ENCODE measurements at regions not wholly inside any gene's neighbourhood (a gene's known extent, or its start where the extent isn't known, plus 50 kb on each side); places are given as distances from the start of the nearest gene placed in this dataset.

DNA sequence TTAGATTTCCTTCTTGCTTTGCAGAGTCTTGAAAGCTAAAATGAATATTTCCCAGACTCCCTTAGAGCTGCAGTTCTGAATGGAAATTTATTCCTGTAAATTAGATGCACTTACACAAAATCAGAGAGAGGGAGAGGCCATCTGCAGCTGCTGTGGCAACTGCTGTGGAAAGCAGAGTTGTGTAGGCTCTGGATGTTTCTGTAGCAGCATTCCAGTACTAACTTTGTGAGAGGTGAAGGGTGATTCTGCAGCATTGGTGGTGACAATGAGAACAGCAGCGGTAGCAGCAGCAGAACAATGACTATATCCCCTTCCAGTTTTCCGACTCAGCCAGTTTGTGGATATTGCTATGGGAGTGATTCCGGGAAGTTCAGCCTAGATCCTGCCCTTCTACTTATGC lies 433.0 kb upstream of the REG3G start:
- no peaks in the 10 kb centered on the region for H3K4me1 Mint-ChIP-seq (ENCODE audit: low read depth)

DNA sequence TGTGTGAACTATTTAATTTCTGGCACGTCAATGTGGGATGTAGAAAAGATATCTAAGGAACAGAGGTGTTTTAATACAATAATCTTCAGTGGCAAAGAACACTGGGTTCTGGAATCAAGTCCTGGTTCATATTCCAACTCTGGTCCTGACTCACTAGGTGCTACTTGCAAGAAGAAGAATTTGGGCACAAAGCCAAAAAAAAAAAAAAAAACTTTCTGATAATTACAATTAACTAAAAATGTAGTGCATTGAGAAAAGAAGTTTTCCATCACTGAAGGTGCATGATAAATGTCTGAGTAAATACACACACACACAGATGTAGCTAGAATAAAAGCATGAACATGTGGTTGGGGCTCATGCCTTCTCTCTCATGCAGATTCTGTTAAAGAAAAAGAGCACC lies 424.4 kb upstream of the REG3G start:
- no peak for DNase-seq
- Mint-ChIP-seq H3K4me3 (no peak overlapping the region), H3K27ac (no peak overlapping the region)

More for the DNA sequence above, 433.0 kb upstream of the REG3G start:
- Mint-ChIP-seq H3K9me3 (peaks cover 5 to 11% of the 10 kb centered on the region in 2 donors), H3K27me3 (ENCODE audit: low read depth) (no peaks in the 10 kb centered on the region), H3K4me3 (no peak overlapping the region), H3K27ac (no peak overlapping the region), H3K36me3 (ENCODE audit: insufficient read depth in 2 of 2) (peaks cover 0 to 1% of the 10 kb centered on the region in 2 donors)
- DNase-seq (no peak), ATAC-seq (replicated peaks in 1 of 2) (no peak)

DNA sequence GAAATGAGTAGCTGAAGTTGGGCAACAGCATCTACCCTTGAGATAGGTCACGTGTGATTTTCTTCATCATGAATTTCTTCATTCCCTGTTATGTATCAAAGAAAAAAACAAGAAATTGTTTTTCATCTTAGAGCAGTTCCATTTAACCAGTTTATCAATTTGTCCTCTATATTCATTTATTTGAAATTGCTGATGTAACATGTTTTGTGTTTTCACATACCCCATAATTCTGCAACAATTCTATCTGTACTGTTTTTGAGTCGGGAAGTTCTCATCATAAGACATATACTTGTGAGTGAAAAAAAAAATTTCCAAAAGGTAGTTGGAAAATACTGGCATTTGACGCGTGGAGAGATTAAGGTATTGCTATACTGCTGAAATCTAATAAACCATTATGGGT lies 422.6 kb upstream of the REG3G start:
- H3K36me3 Mint-ChIP-seq (ENCODE audit: insufficient read depth in 2 of 2), result no peaks in the 10 kb centered on the region
- H3K4me1 Mint-ChIP-seq (ENCODE audit: low read depth), result no peaks in the 10 kb centered on the region
- no peaks in the 10 kb centered on the region for H3K27me3 Mint-ChIP-seq (ENCODE audit: low read depth)
- no peak overlapping the region for H3K4me3 Mint-ChIP-seq
- peaks cover 0 to 3% of the 10 kb centered on the region in 2 donors for H3K9me3 Mint-ChIP-seq
- ATAC-seq (replicated peaks in 1 of 2) (no peak), DNase-seq (no peak)
- H3K27ac Mint-ChIP-seq, result no peak overlapping the region

More for the DNA sequence above, 424.4 kb upstream of the REG3G start:
- H3K27me3 Mint-ChIP-seq (ENCODE audit: low read depth), result no peaks in the 10 kb centered on the region
- no peaks in the 10 kb centered on the region for H3K4me1 Mint-ChIP-seq (ENCODE audit: low read depth)
- H3K36me3 Mint-ChIP-seq (ENCODE audit: insufficient read depth in 2 of 2), result no peaks in the 10 kb centered on the region
- peaks cover 2 to 8% of the 10 kb centered on the region in 2 donors for H3K9me3 Mint-ChIP-seq
- ATAC-seq (replicated peaks in 1 of 2), result no peak

DNA sequence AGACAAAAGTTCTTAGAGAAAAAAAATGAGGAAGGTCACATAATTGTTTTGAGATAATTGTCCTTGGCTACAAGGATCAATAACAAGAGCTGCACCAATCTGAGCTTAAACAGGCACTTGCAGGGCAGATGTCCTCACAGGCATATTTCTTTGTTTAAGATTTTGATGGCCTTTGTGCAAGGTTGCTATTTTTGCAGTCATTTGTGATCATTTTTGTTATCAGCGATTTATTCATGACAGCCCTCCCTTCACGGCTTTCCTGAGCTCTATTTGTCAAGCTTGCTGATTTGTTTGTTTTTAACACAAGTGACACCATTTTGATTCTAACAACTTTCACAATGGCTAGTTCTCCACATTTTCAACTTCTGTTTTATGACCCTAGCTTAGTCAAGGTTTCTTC lies 418.6 kb upstream of the REG3G start:
- no peak overlapping the region for H3K4me3 Mint-ChIP-seq
- DNase-seq (no peak), ATAC-seq (replicated peaks in 1 of 2) (no peak)
- H3K27me3 Mint-ChIP-seq (ENCODE audit: low read depth), result no peaks in the 10 kb centered on the region
- H3K36me3 Mint-ChIP-seq (ENCODE audit: insufficient read depth in 2 of 2), result peaks cover 0 to 1% of the 10 kb centered on the region in 2 donors
- H3K4me1 Mint-ChIP-seq (ENCODE audit: low read depth), result no peaks in the 10 kb centered on the region
- H3K27ac Mint-ChIP-seq, result no peak overlapping the region
- H3K9me3 Mint-ChIP-seq, result peaks cover 5 to 6% of the 10 kb centered on the region in 2 donors

DNA sequence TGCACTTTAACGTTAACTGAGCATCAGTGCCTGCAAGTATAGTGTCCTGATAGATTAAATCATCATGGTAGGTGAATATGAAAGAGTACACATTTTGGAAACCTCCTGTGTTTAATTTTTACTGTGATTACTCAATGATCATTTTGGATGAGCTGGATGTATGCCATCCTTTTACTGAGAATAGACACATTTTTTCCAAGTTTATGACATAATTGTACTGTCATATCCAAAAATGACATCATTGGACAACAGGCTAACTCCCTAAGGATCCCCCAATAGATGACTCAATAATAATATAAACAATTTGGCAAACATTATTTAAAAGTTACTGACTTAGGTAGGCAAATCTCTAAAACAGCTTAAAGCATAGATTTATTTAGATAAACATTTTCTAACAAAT lies 410.8 kb upstream of the REG3G start:
- no peaks in the 10 kb centered on the region for H3K27me3 Mint-ChIP-seq (ENCODE audit: low read depth)
- peaks cover 0 to 1% of the 10 kb centered on the region in 2 donors for H3K36me3 Mint-ChIP-seq (ENCODE audit: insufficient read depth in 2 of 2)
- H3K9me3 Mint-ChIP-seq, result peaks cover 6 to 8% of the 10 kb centered on the region in 2 donors
- no peak overlapping the region for H3K27ac Mint-ChIP-seq
- no peak for ATAC-seq (replicated peaks in 1 of 2)
- H3K4me3 Mint-ChIP-seq, result no peak overlapping the region
- no peak for DNase-seq
- no peaks in the 10 kb centered on the region for H3K4me1 Mint-ChIP-seq (ENCODE audit: low read depth)

DNA sequence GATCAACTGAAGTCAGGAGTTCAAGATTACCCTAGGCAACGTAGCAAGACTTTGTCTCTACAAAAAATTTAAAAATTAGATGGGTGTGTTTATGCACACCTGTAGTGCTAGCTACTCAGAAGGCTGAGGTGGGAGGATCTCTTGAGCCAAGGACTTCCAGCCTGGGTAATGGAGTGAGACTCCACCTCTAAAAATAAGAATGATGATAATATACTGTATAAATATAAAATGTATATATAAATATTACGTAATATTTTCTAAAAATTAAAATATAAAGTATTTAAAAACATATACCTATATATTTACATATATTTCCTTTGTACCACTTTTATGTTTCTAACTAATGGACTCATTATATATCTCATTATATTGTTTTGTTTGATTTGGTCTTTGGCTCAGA lies 409.5 kb upstream of the REG3G start:
- Mint-ChIP-seq H3K4me1 (ENCODE audit: low read depth) (no peaks in the 10 kb centered on the region), H3K27me3 (ENCODE audit: low read depth) (no peaks in the 10 kb centered on the region), H3K9me3 (peaks cover 4 to 6% of the 10 kb centered on the region in 2 donors), H3K4me3 (no peak overlapping the region), H3K27ac (no peak overlapping the region), H3K36me3 (ENCODE audit: insufficient read depth in 2 of 2) (no peaks in the 10 kb centered on the region)
- ATAC-seq (replicated peaks in 1 of 2) (no peak), DNase-seq (no peak)

DNA sequence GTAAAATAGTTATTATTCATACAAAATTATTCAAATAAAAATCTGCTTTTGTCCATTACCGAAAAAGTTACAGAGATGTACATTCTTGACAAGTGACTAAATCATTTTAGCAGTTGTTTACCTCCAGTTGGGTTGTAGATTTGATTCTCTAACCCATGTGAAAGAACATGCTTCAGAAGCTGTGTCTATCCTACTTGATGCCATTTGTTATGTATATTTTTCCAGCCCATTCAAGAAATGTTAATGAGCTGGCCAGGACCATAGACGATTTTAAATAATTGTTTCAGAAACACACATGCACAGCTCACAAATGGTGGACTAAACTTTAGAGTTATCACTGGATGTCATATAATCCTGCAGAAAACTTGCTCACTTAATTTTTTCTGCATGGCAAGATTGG lies 391.1 kb upstream of the REG3G start:
- H3K27ac Mint-ChIP-seq, result no peak overlapping the region
- H3K36me3 Mint-ChIP-seq (ENCODE audit: insufficient read depth in 2 of 2), result no peaks in the 10 kb centered on the region
- ATAC-seq (replicated peaks in 1 of 2), result no peak
- no peaks in the 10 kb centered on the region for H3K4me1 Mint-ChIP-seq (ENCODE audit: low read depth)
- H3K27me3 Mint-ChIP-seq (ENCODE audit: low read depth), result no peaks in the 10 kb centered on the region
- peaks cover 6 to 10% of the 10 kb centered on the region in 2 donors for H3K9me3 Mint-ChIP-seq
- no peak for DNase-seq
- no peak overlapping the region for H3K4me3 Mint-ChIP-seq

DNA sequence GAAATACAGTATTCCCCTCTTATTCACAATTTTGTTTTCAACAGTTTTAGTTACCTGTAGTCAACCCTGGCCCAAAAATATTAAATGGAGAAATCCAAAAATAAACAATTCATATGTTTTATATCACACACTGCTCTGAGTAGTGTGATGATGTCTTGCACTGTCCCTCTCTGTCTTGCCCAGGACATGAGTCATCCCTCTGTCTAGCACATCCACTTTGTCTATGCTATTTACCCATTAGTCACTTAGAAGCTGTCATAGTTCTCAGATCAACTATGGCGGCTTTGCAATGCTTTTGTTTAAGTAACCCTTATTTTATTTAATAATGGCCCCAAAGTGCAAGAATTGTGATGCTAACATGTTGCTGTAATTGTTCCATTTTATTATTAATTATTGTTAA lies 380.6 kb upstream of the REG3G start:
- DNase-seq (no peak), ATAC-seq (replicated peaks in 1 of 2) (no peak)
- Mint-ChIP-seq H3K36me3 (ENCODE audit: insufficient read depth in 2 of 2) (no peaks in the 10 kb centered on the region), H3K9me3 (peaks cover 6 to 8% of the 10 kb centered on the region in 2 donors), H3K27me3 (ENCODE audit: low read depth) (no peaks in the 10 kb centered on the region), H3K4me3 (no peak overlapping the region), H3K4me1 (ENCODE audit: low read depth) (no peaks in the 10 kb centered on the region), H3K27ac (no peak overlapping the region)

DNA sequence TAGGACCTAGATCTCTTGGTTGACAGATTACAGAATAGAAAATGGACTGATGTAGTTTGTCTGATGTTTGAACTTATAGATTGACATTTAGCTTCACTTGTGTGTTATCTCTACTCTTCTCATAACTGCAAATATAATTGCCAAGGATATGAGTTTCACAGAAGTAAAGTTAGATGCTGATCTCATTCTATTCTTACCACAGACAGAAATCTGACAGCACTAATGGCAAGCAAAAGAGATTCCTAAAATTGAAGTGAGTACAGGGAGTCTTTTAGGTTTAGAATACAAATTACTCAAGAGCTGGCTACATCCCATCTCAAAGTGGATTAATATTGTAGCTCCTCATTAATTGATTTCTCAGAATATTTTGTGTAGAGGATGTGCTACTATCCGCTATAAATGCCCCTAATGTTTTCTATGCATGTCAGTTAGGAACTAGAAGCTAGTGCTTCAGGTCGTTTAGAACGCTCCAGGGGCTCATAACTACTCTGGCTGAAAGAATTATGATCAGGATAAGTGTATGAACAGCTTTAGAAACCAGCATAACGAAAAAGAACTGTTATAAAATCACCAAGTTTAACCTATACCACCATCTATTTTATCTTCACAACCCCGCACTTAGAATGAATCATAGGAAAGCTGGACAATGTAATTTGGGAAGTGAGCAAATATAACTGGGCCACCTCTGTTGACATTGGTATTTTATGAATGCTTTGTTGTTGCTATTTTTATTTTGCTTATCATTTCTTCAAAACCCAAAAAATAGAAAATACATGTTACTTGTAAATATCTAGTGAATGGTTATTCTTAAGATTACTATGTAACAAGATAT lies 378.8 kb upstream of the REG3G start:
- no peak for DNase-seq
- H3K4me1 Mint-ChIP-seq (ENCODE audit: low read depth), result no peaks in the 10 kb centered on the region
- no peak for ATAC-seq (replicated peaks in 1 of 2)
- H3K27ac Mint-ChIP-seq, result no peak overlapping the region
- no peak overlapping the region for H3K4me3 Mint-ChIP-seq
- peaks cover 10 to 12% of the 10 kb centered on the region in 2 donors for H3K9me3 Mint-ChIP-seq
- no peaks in the 10 kb centered on the region for H3K27me3 Mint-ChIP-seq (ENCODE audit: low read depth)
- H3K36me3 Mint-ChIP-seq (ENCODE audit: insufficient read depth in 2 of 2), result peaks cover 0 to 2% of the 10 kb centered on the region in 2 donors

DNA sequence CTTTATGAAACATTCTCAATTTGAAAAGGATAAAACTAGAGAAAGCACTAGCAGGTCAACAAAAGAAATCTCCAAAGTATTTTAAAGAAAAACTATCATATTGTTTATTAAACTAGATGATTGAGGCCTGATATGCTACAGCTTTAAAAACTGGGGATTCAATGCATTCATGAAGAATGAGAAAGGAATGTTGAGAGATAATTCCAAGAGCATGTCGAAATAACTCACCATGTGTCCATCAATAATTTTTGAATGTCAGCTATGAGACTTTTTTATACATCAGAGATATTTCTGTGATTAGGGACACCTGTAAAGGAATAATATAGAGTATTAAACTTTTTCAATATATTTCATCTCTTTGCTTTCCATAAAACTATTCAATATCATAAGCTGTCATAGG lies 376.9 kb upstream of the REG3G start:
- ATAC-seq (replicated peaks in 1 of 2) (no peak), DNase-seq (no peak)
- Mint-ChIP-seq H3K27me3 (ENCODE audit: low read depth) (no peaks in the 10 kb centered on the region), H3K27ac (no peak overlapping the region), H3K9me3 (peaks cover 10 to 12% of the 10 kb centered on the region in 2 donors), H3K4me3 (no peak overlapping the region), H3K4me1 (ENCODE audit: low read depth) (no peaks in the 10 kb centered on the region), H3K36me3 (ENCODE audit: insufficient read depth in 2 of 2) (peaks cover 0 to 2% of the 10 kb centered on the region in 2 donors)

DNA sequence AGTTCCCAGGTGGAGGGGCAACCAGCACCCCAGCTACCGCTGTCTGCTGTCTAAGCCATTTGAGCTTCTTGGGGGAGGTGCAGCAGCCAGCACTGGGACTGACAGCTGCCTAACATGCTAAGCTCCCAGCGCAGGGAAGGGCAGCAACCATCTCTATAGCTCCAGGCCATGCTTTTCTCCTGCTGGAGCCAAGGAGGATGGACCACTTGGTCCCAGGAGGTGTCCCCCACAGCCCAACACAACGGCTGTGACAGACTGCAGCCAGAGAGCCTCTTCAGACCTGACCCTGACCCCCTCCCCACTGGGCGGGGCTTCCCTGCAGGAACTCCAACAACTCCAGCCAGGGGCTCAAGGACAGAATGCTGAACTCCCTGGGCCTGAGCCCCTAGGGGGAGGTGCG lies 370.6 kb upstream of the REG3G start:
- Mint-ChIP-seq H3K36me3 (ENCODE audit: insufficient read depth in 2 of 2) (peaks cover 2 to 11% of the 10 kb centered on the region in 2 donors), H3K4me1 (ENCODE audit: low read depth) (no peaks in the 10 kb centered on the region), H3K9me3 (peaks cover 16 to 19% of the 10 kb centered on the region in 2 donors), H3K27me3 (ENCODE audit: low read depth) (no peaks in the 10 kb centered on the region), H3K27ac (no peak overlapping the region), H3K4me3 (no peak overlapping the region)
- DNase-seq (no peak), ATAC-seq (replicated peaks in 1 of 2) (no peak)

DNA sequence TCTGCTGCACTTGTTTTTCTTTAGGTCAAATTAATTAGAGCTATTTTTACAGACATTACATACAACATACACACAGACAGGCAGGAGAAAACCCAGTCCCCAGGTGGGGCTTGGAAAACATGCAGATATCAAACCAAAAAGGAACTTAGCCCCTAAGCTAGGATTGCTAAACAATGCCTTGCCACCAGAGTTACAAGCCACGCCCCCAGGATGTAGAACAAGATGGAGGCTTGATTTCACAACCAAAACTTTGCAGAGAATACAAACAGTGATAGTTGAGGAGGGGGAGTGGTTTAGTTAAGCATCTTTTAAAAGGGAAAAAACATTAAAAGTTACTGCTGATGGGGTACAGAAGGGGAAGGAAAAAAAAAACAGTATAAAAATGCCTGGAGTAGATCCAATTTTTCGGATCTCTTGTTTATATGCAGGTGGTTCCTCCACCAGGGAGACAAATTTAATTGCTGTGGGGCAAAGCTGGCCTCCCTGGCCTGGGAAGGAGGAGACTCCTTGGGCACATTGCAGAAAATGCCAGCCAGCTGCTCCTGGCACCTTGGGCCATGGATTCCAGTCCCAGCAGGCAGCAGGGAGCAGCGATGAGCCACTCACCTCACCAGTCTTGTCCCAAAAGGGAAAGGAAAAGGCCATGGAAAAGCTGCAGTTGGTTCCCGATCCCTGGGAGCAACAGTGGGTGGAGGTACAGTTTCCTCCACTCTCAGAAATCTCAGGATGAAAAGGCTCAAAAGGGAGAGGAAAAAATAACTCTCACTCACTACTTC lies 348.4 kb upstream of the REG3G start:
- peaks cover 0 to 8% of the 10 kb centered on the region in 2 donors for H3K9me3 Mint-ChIP-seq
- no peak overlapping the region for H3K4me3 Mint-ChIP-seq
- H3K36me3 Mint-ChIP-seq (ENCODE audit: insufficient read depth in 2 of 2), result peaks cover 0 to 3% of the 10 kb centered on the region in 2 donors
- no peaks in the 10 kb centered on the region for H3K27me3 Mint-ChIP-seq (ENCODE audit: low read depth)
- ATAC-seq (replicated peaks in 1 of 2) (no peak), DNase-seq (no peak)
- no peak overlapping the region for H3K27ac Mint-ChIP-seq
- H3K4me1 Mint-ChIP-seq (ENCODE audit: low read depth), result no peaks in the 10 kb centered on the region

DNA sequence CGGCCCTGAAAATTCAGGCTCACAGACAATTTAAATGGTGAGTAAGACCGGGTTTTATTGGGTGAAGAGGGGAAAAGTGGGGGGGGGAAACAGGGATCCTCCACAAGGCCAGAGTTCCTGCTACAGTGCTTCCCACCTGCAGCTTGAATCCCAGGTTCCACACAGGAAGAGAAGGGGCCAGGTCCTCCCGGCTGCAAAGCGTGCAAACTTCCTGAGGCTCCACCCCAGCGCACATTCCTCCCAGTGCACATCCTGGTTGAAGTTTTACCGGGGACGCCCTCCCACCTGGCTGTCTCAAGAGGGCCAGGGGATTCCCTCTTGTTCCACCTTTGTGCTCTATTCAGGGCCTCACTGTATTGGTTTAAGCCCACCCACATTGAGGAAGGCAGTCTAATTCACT lies 347.7 kb upstream of the REG3G start:
- Mint-ChIP-seq H3K36me3 (ENCODE audit: insufficient read depth in 2 of 2) (peaks cover 0 to 3% of the 10 kb centered on the region in 2 donors), H3K9me3 (peaks cover 0 to 8% of the 10 kb centered on the region in 2 donors), H3K27me3 (ENCODE audit: low read depth) (no peaks in the 10 kb centered on the region), H3K27ac (no peak overlapping the region), H3K4me1 (ENCODE audit: low read depth) (no peaks in the 10 kb centered on the region), H3K4me3 (no peak overlapping the region)
- DNase-seq (no peak), ATAC-seq (replicated peaks in 1 of 2) (no peak)
